ENCODE measurements at regions not wholly inside any gene's neighbourhood (a gene's known extent, or its start where the extent isn't known, plus 50 kb on each side); places are given as distances from the start of the nearest gene placed in this dataset.

DNA sequence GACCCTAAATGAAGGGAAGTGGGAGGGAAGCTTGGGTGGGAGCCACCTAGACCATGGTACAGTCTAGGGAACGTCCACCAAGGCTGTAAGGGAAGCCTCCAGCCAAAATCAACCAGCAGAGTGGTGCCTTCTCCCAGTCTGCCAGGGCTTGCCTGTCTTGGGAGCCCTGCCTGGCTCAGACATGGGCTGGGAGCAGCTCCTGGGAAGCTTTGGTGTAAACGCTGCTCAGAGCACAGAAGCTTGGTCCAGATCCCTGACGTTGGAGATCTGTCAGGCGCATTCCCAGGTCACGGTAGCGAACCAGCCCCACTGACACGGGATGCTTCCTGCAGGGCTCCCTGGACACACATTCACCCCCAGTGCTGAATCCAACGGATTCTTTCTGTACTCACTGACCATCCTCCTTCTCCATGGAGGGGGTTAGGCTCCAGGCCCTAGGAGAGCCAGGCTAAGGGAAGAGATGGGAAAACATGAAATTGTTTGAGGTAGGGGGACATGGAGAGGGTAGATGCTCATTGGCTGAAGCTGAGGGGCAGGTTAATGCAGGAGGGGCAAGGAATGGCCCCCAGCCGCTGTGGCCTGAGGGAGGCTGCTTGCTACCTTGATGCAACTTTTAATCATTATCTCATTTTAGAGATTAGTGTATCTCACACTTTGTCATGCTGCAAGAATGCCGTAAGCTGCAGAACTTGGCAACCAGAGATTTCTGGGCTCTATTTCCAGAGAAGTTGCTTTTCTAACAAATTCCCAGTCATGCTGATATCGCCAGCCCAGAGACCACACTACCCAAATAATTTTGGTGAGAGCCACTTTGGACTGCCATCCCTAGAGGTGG, 195.8 kb downstream of the UQCRFS1 start:
- no peak overlapping the region for H3K27ac ChIP-seq (ENCODE audit: insufficient read depth, low read length, poor library complexity, severe bottlenecking)
- no peak overlapping the region for H3K4me3 Mint-ChIP-seq
- H3K4me1 ChIP-seq (ENCODE audit: control insufficient read depth, insufficient read depth, low read length, poor library complexity, severe bottlenecking) = no peaks in the 10 kb centered on the region
- ATAC-seq (ENCODE audit: low read depth in 2 of 2) (no peak), DNase-seq (no peak)
- H3K27me3 ChIP-seq (ENCODE audit: control insufficient read depth, insufficient read depth, low read length) = no peaks in the 10 kb centered on the region
- no peaks in the 10 kb centered on the region for H3K27me3 Mint-ChIP-seq
- no peak overlapping the region for H3K4me3 ChIP-seq (ENCODE audit: low read depth, low read length)
- H3K9me3 Mint-ChIP-seq = peaks cover 0 to 2% (median 0%) of the 10 kb centered on the region in 7 donors
- H3K36me3 ChIP-seq (ENCODE audit: control insufficient read depth, insufficient read depth, low read length) = no peaks in the 10 kb centered on the region
- no peaks in the 10 kb centered on the region for H3K4me1 Mint-ChIP-seq
- no peak overlapping the region for H3K27ac Mint-ChIP-seq
- no peaks in the 10 kb centered on the region for H3K9me3 ChIP-seq (ENCODE audit: control insufficient read depth in 2 of 2, low read length in 2 of 2)
- H3K36me3 Mint-ChIP-seq = no peaks in the 10 kb centered on the region

DNA sequence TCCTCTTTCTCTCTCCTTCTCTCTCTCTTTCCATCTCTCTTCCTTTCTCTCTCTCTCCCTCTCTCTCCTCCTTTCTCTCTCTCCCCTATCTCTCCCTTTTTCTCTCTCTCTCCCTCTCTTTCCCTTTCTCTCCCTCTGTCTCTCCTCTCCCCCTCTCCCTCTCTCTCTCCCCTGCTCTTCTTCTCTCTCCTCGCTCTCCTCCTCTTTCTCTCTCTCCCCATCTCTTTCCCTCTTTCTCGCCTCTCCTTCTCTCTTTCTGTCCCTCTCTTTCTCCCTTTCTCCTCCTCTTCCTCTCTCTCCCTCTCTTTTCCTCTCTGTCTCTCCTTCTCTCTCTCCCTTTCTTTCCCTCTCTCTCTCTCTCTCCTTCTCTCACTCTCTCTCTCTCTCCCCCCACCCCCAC, 196.6 kb downstream of the UQCRFS1 start:
- H3K27ac ChIP-seq (ENCODE audit: insufficient read depth, low read length, poor library complexity, severe bottlenecking) = no peak overlapping the region
- no peak for ATAC-seq (ENCODE audit: low read depth in 2 of 2)

GRCh38 chr19:29015569-29015968, 197.4 kb downstream of the UQCRFS1 start:
- Mint-ChIP-seq H3K27ac (no peak overlapping the region), H3K9me3 (peaks cover 0 to 2% (median 0%) of the 10 kb centered on the region in 7 donors), H3K4me1 (no peaks in the 10 kb centered on the region), H3K4me3 (no peak overlapping the region), H3K36me3 (no peaks in the 10 kb centered on the region), H3K27me3 (no peaks in the 10 kb centered on the region)
- DNase-seq (no peak), ATAC-seq (ENCODE audit: low read depth in 2 of 2) (no peak)
- Histone ChIP-seq H3K36me3 (ENCODE audit: control insufficient read depth, insufficient read depth, low read length) (no peaks in the 10 kb centered on the region), H3K4me3 (ENCODE audit: low read depth, low read length) (no peak overlapping the region), H3K27ac (ENCODE audit: insufficient read depth, low read length, poor library complexity, severe bottlenecking) (no peak overlapping the region), H3K27me3 (ENCODE audit: control insufficient read depth, insufficient read depth, low read length) (no peaks in the 10 kb centered on the region), H3K9me3 (ENCODE audit: control insufficient read depth in 2 of 2, low read length in 2 of 2) (no peaks in the 10 kb centered on the region), H3K4me1 (ENCODE audit: control insufficient read depth, insufficient read depth, low read length, poor library complexity, severe bottlenecking) (no peaks in the 10 kb centered on the region)

More for the DNA sequence above, 196.6 kb downstream of the UQCRFS1 start:
- Histone ChIP-seq H3K27me3 (ENCODE audit: control insufficient read depth, insufficient read depth, low read length) (no peaks in the 10 kb centered on the region), H3K36me3 (ENCODE audit: control insufficient read depth, insufficient read depth, low read length) (no peaks in the 10 kb centered on the region), H3K4me1 (ENCODE audit: control insufficient read depth, insufficient read depth, low read length, poor library complexity, severe bottlenecking) (no peaks in the 10 kb centered on the region), H3K4me3 (ENCODE audit: low read depth, low read length) (no peak overlapping the region), H3K9me3 (ENCODE audit: control insufficient read depth in 2 of 2, low read length in 2 of 2) (no peaks in the 10 kb centered on the region)
- no peaks in the 10 kb centered on the region for H3K4me1 Mint-ChIP-seq
- H3K27me3 Mint-ChIP-seq = no peaks in the 10 kb centered on the region
- H3K27ac Mint-ChIP-seq = no peak overlapping the region
- H3K36me3 Mint-ChIP-seq = no peaks in the 10 kb centered on the region
- no peak overlapping the region for H3K4me3 Mint-ChIP-seq
- DNase-seq = no peak
- peaks cover 0 to 2% (median 0%) of the 10 kb centered on the region in 7 donors for H3K9me3 Mint-ChIP-seq

GRCh38 chr19:29014857-29015436, 198.0 kb downstream of the UQCRFS1 start:
- Histone ChIP-seq H3K27me3 (ENCODE audit: control insufficient read depth, insufficient read depth, low read length) (no peaks in the 10 kb centered on the region), H3K27ac (ENCODE audit: insufficient read depth, low read length, poor library complexity, severe bottlenecking) (no peak overlapping the region), H3K4me1 (ENCODE audit: control insufficient read depth, insufficient read depth, low read length, poor library complexity, severe bottlenecking) (no peaks in the 10 kb centered on the region), H3K36me3 (ENCODE audit: control insufficient read depth, insufficient read depth, low read length) (no peaks in the 10 kb centered on the region), H3K9me3 (ENCODE audit: control insufficient read depth in 2 of 2, low read length in 2 of 2) (no peaks in the 10 kb centered on the region), H3K4me3 (ENCODE audit: low read depth, low read length) (no peak overlapping the region)
- Mint-ChIP-seq H3K36me3 (no peaks in the 10 kb centered on the region), H3K4me1 (no peaks in the 10 kb centered on the region), H3K9me3 (peaks cover 0 to 2% (median 0%) of the 10 kb centered on the region in 7 donors), H3K4me3 (no peak overlapping the region), H3K27me3 (no peaks in the 10 kb centered on the region), H3K27ac (no peak overlapping the region)
- ATAC-seq (ENCODE audit: low read depth in 2 of 2) (no peak), DNase-seq (no peak)

- peaks cover 0 to 2% (median 0%) of the 10 kb centered on the region in 7 donors for H3K9me3 Mint-ChIP-seq
- H3K27ac Mint-ChIP-seq = no peak overlapping the region
- DNase-seq (no peak), ATAC-seq (ENCODE audit: low read depth in 2 of 2) (no peak)
- no peaks in the 10 kb centered on the region for H3K4me1 Mint-ChIP-seq
- Histone ChIP-seq H3K4me1 (ENCODE audit: control insufficient read depth, insufficient read depth, low read length, poor library complexity, severe bottlenecking) (no peaks in the 10 kb centered on the region), H3K9me3 (ENCODE audit: control insufficient read depth in 2 of 2, low read length in 2 of 2) (no peaks in the 10 kb centered on the region), H3K4me3 (ENCODE audit: low read depth, low read length) (no peak overlapping the region), H3K27ac (ENCODE audit: insufficient read depth, low read length, poor library complexity, severe bottlenecking) (no peak overlapping the region), H3K27me3 (ENCODE audit: control insufficient read depth, insufficient read depth, low read length) (no peaks in the 10 kb centered on the region), H3K36me3 (ENCODE audit: control insufficient read depth, insufficient read depth, low read length) (no peaks in the 10 kb centered on the region)
- no peaks in the 10 kb centered on the region for H3K36me3 Mint-ChIP-seq
- H3K4me3 Mint-ChIP-seq = no peak overlapping the region
- H3K27me3 Mint-ChIP-seq = no peaks in the 10 kb centered on the region
Observed at GRCh38 chr19:29013988-29014387, 199.0 kb downstream of the UQCRFS1 start.

GRCh38 chr19:29013325-29013724, 199.6 kb downstream of the UQCRFS1 start:
- no peak for ATAC-seq (ENCODE audit: low read depth in 2 of 2)
- no peaks in the 10 kb centered on the region for H3K36me3 ChIP-seq (ENCODE audit: control insufficient read depth, insufficient read depth, low read length)
- Mint-ChIP-seq H3K36me3 (no peaks in the 10 kb centered on the region), H3K27me3 (no peaks in the 10 kb centered on the region), H3K27ac (no peak overlapping the region), H3K4me1 (no peaks in the 10 kb centered on the region), H3K4me3 (no peak overlapping the region), H3K9me3 (peaks cover 0 to 4% (median 0%) of the 10 kb centered on the region in 7 donors)
- DNase-seq = no peak
- no peaks in the 10 kb centered on the region for H3K27me3 ChIP-seq (ENCODE audit: control insufficient read depth, insufficient read depth, low read length)
- no peaks in the 10 kb centered on the region for H3K9me3 ChIP-seq (ENCODE audit: control insufficient read depth in 2 of 2, low read length in 2 of 2)
- no peaks in the 10 kb centered on the region for H3K4me1 ChIP-seq (ENCODE audit: control insufficient read depth, insufficient read depth, low read length, poor library complexity, severe bottlenecking)
- H3K4me3 ChIP-seq (ENCODE audit: low read depth, low read length) = no peak overlapping the region
- no peak overlapping the region for H3K27ac ChIP-seq (ENCODE audit: insufficient read depth, low read length, poor library complexity, severe bottlenecking)

- DNase-seq (no peak), ATAC-seq (ENCODE audit: low read depth in 2 of 2) (no peak)
- no peaks in the 10 kb centered on the region for H3K4me1 Mint-ChIP-seq
- peaks cover 0 to 4% (median 0%) of the 10 kb centered on the region in 7 donors for H3K9me3 Mint-ChIP-seq
- Histone ChIP-seq H3K27ac (ENCODE audit: insufficient read depth, low read length, poor library complexity, severe bottlenecking) (no peak overlapping the region), H3K36me3 (ENCODE audit: control insufficient read depth, insufficient read depth, low read length) (no peaks in the 10 kb centered on the region), H3K27me3 (ENCODE audit: control insufficient read depth, insufficient read depth, low read length) (no peaks in the 10 kb centered on the region), H3K9me3 (ENCODE audit: control insufficient read depth in 2 of 2, low read length in 2 of 2) (no peaks in the 10 kb centered on the region), H3K4me1 (ENCODE audit: control insufficient read depth, insufficient read depth, low read length, poor library complexity, severe bottlenecking) (no peaks in the 10 kb centered on the region), H3K4me3 (ENCODE audit: low read depth, low read length) (no peak overlapping the region)
- H3K27me3 Mint-ChIP-seq = no peaks in the 10 kb centered on the region
- no peak overlapping the region for H3K27ac Mint-ChIP-seq
- no peak overlapping the region for H3K4me3 Mint-ChIP-seq
- H3K36me3 Mint-ChIP-seq = no peaks in the 10 kb centered on the region
Observed at GRCh38 chr19:29012457-29012856, 200.5 kb downstream of the UQCRFS1 start.

DNA sequence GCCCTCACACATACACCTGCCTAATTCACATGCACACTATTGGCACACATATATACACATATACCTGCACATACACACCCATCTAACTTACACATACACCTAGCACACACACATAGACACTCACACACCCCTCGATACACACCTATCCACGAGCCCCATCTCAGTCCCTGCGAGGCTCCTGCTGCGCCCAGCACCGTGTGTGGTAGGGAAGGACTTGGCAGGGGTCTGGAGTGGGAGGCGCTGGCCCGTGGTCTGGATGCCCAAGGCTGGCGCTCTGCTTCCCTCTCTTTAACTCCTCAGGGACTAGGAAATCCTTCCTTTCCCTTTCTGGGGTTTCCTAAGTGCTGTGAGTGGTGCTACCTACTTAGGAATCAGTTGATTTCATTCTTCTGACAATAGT, 202.7 kb downstream of the UQCRFS1 start:
- no peaks in the 10 kb centered on the region for H3K36me3 Mint-ChIP-seq
- no peaks in the 10 kb centered on the region for H3K4me1 ChIP-seq (ENCODE audit: control insufficient read depth, insufficient read depth, low read length, poor library complexity, severe bottlenecking)
- H3K4me1 Mint-ChIP-seq = no peaks in the 10 kb centered on the region
- peaks cover 0 to 4% (median 0%) of the 10 kb centered on the region in 7 donors for H3K9me3 Mint-ChIP-seq
- no peak overlapping the region for H3K4me3 Mint-ChIP-seq
- no peaks in the 10 kb centered on the region for H3K36me3 ChIP-seq (ENCODE audit: control insufficient read depth, insufficient read depth, low read length)
- H3K27me3 ChIP-seq (ENCODE audit: control insufficient read depth, insufficient read depth, low read length) = no peaks in the 10 kb centered on the region
- DNase-seq = no peak
- ATAC-seq (ENCODE audit: low read depth in 2 of 2) = no peak
- H3K27me3 Mint-ChIP-seq = no peaks in the 10 kb centered on the region
- no peak overlapping the region for H3K27ac ChIP-seq (ENCODE audit: insufficient read depth, low read length, poor library complexity, severe bottlenecking)
- H3K4me3 ChIP-seq (ENCODE audit: low read depth, low read length) = no peak overlapping the region
- no peak overlapping the region for H3K27ac Mint-ChIP-seq
- no peaks in the 10 kb centered on the region for H3K9me3 ChIP-seq (ENCODE audit: control insufficient read depth in 2 of 2, low read length in 2 of 2)

Measured in CD4-positive, CD25-positive, alpha-beta regulatory T cell (primary cell).